HUES64 (cell line): ENCODE measurements at regions not wholly inside any gene's neighbourhood (a gene's known extent, or its start where the extent isn't known, plus 50 kb on each side); places are given as distances from the start of the nearest gene placed in this dataset.

Experiments
- H3K27ac ChIP-seq: 2 replicates; pipeline ENCODE4 v1.7.0; 2013; ENCODE audit warnings: low read depth, low read length, inconsistent platforms
- H3K27me3 ChIP-seq: 2 replicates; pipeline ENCODE4 v1.6.1; 2013; ENCODE audit warnings: mild to moderate bottlenecking, low read length; ENCODE audit not compliant: insufficient read depth
- H3K36me3 ChIP-seq: 2 replicates; pipeline ENCODE4 v1.6.1; 2013; ENCODE audit warnings: mild to moderate bottlenecking, low read length; ENCODE audit not compliant: insufficient read depth
- H3K4me1 ChIP-seq: 2 replicates; pipeline ENCODE4 v1.6.1; 2013; ENCODE audit warnings: mild to moderate bottlenecking, low read length, moderate library complexity; ENCODE audit not compliant: insufficient read depth
- H3K4me3 ChIP-seq: 2 replicates; pipeline ENCODE4 v1.5.1; 2013; ENCODE audit warnings: mild to moderate bottlenecking, low read length, moderate library complexity
- H3K9ac ChIP-seq: 2 replicates; pipeline ENCODE4 v1.6.1; 2013; ENCODE audit warnings: mild to moderate bottlenecking, low read depth, low read length
- H3K9me3 ChIP-seq: 2 replicates; pipeline ENCODE4 v1.6.1; 2013; ENCODE audit warnings: low read depth, low read length; ENCODE audit not compliant: insufficient read depth
- WGBS: fragments of 150-250, 120-280 bp; methylation state at CpG from one replicate; pipeline ENCODE4 v1.1.7; 2013; ENCODE audit warnings: missing lambda C conversion rate; 5-methylcytosine and 5-hydroxymethylcytosine counted together

- Histone ChIP-seq H3K36me3 (no peaks in the 10 kb centered on the region), H3K4me3 (no peak overlapping the region), H3K4me1 (no peaks in the 10 kb centered on the region), H3K9me3 (no peaks in the 10 kb centered on the region), H3K27me3 (no peaks in the 10 kb centered on the region), H3K27ac (no peak overlapping the region), H3K9ac (no peak overlapping the region)
- WGBS, result 89% methylated on average over 1 of the region's 2 CpGs
These were observed 106.5 kb upstream of the COX10 start for GRCh38 chr17:13962716-13963240.

- Histone ChIP-seq H3K36me3 (no peaks in the 10 kb centered on the region), H3K27me3 (no peaks in the 10 kb centered on the region), H3K9me3 (no peaks in the 10 kb centered on the region), H3K4me3 (no peak overlapping the region), H3K27ac (no peak overlapping the region), H3K4me1 (peaks cover 14% of the 10 kb centered on the region), H3K9ac (no peak overlapping the region)
- WGBS, result 95% methylated on average over 7 of the region's 7 CpGs
These were observed 101.9 kb upstream of the COX10 start for GRCh38 chr17:13967416-13967815.

GRCh38 chr17:13970531-13970930 lies 98.8 kb upstream of the COX10 start:
- H3K27me3 ChIP-seq, result no peaks in the 10 kb centered on the region
- H3K4me3 ChIP-seq, result no peak overlapping the region
- H3K9me3 ChIP-seq, result no peaks in the 10 kb centered on the region
- no peaks in the 10 kb centered on the region for H3K36me3 ChIP-seq
- peaks cover 14% of the 10 kb centered on the region for H3K4me1 ChIP-seq
- H3K27ac ChIP-seq, result no peak overlapping the region
- no peak overlapping the region for H3K9ac ChIP-seq
- 82% methylated on average over 5 of the region's 5 CpGs for WGBS

GRCh38 chr17:13973960-13974651 lies 95.2 kb upstream of the COX10 start:
- H3K9me3 ChIP-seq, result no peaks in the 10 kb centered on the region
- WGBS, result 70% methylated on average over 9 of the region's 9 CpGs
- H3K4me1 ChIP-seq, result peaks cover 25% of the 10 kb centered on the region

GRCh38 chr17:13977837-13978236 lies 91.5 kb upstream of the COX10 start:
- Histone ChIP-seq H3K4me1 (peaks cover 11% of the 10 kb centered on the region), H3K27ac (no peak overlapping the region), H3K9me3 (no peaks in the 10 kb centered on the region), H3K27me3 (no peaks in the 10 kb centered on the region), H3K4me3 (no peak overlapping the region), H3K36me3 (no peaks in the 10 kb centered on the region), H3K9ac (no peak overlapping the region)
- 98% methylated on average over 1 of the region's 1 CpG for WGBS

More at GRCh38 chr17:13973960-13974651, 95.2 kb upstream of the COX10 start:
- H3K27me3 ChIP-seq, result no peaks in the 10 kb centered on the region
- no peak overlapping the region for H3K9ac ChIP-seq
- no peak overlapping the region for H3K27ac ChIP-seq
- H3K36me3 ChIP-seq, result no peaks in the 10 kb centered on the region
- no peak overlapping the region for H3K4me3 ChIP-seq

GRCh38 chr17:13978478-13978877 lies 90.8 kb upstream of the COX10 start:
- no peaks in the 10 kb centered on the region for H3K27me3 ChIP-seq
- H3K9me3 ChIP-seq, result no peaks in the 10 kb centered on the region
- H3K36me3 ChIP-seq, result no peaks in the 10 kb centered on the region
- no peak overlapping the region for H3K9ac ChIP-seq
- H3K27ac ChIP-seq, result no peak overlapping the region; the same call in 1 of the 2 replicates
- no CpG with 5 or more reads among the region's 1 CpG for WGBS
- H3K4me3 ChIP-seq, result no peak overlapping the region
- peaks cover 11% of the 10 kb centered on the region for H3K4me1 ChIP-seq

GRCh38 chr17:13981881-13982280 lies 87.4 kb upstream of the COX10 start:
- peaks cover 11% of the 10 kb centered on the region for H3K4me1 ChIP-seq
- H3K4me3 ChIP-seq, result no peak overlapping the region
- 64% methylated on average over 3 of the region's 3 CpGs for WGBS
- no peak overlapping the region for H3K27ac ChIP-seq
- H3K27me3 ChIP-seq, result no peaks in the 10 kb centered on the region
- H3K36me3 ChIP-seq, result no peaks in the 10 kb centered on the region
- H3K9me3 ChIP-seq, result no peaks in the 10 kb centered on the region
- no peak overlapping the region for H3K9ac ChIP-seq

- no peaks in the 10 kb centered on the region for H3K9me3 ChIP-seq
- no peak overlapping the region for H3K27ac ChIP-seq
- no peak overlapping the region for H3K4me3 ChIP-seq
- no peak overlapping the region for H3K9ac ChIP-seq
- H3K4me1 ChIP-seq, result no peaks in the 10 kb centered on the region
- 93% methylated on average over 6 of the region's 6 CpGs for WGBS
- H3K27me3 ChIP-seq, result no peaks in the 10 kb centered on the region
- no peaks in the 10 kb centered on the region for H3K36me3 ChIP-seq
These were observed 84.3 kb upstream of the COX10 start for GRCh38 chr17:13984956-13985355.

GRCh38 chr17:13986855-13987254 lies 82.4 kb upstream of the COX10 start:
- no peaks in the 10 kb centered on the region for H3K36me3 ChIP-seq
- H3K4me1 ChIP-seq, result no peaks in the 10 kb centered on the region
- H3K9me3 ChIP-seq, result no peaks in the 10 kb centered on the region
- no peak overlapping the region for H3K4me3 ChIP-seq
- 92% methylated on average over 4 of the region's 4 CpGs for WGBS
- no peaks in the 10 kb centered on the region for H3K27me3 ChIP-seq
- no peak overlapping the region for H3K27ac ChIP-seq
- H3K9ac ChIP-seq, result no peak overlapping the region

GRCh38 chr17:13989138-13989537 lies 80.2 kb upstream of the COX10 start:
- 92% methylated on average over 4 of the region's 4 CpGs for WGBS
- Histone ChIP-seq H3K36me3 (no peaks in the 10 kb centered on the region), H3K9ac (no peak overlapping the region), H3K27me3 (no peaks in the 10 kb centered on the region), H3K4me1 (no peaks in the 10 kb centered on the region), H3K9me3 (no peaks in the 10 kb centered on the region), H3K27ac (no peak overlapping the region), H3K4me3 (no peak overlapping the region)

GRCh38 chr17:13993106-13993505 lies 76.2 kb upstream of the COX10 start:
- Histone ChIP-seq H3K4me3 (no peak overlapping the region), H3K9ac (no peak overlapping the region), H3K4me1 (no peaks in the 10 kb centered on the region), H3K36me3 (no peaks in the 10 kb centered on the region), H3K27ac (no peak overlapping the region), H3K27me3 (no peaks in the 10 kb centered on the region), H3K9me3 (no peaks in the 10 kb centered on the region)
- WGBS, result 92% methylated on average over 5 of the region's 6 CpGs

- Histone ChIP-seq H3K27me3 (no peaks in the 10 kb centered on the region), H3K9ac (no peak overlapping the region), H3K36me3 (no peaks in the 10 kb centered on the region), H3K9me3 (no peaks in the 10 kb centered on the region), H3K4me3 (no peak overlapping the region), H3K4me1 (no peaks in the 10 kb centered on the region), H3K27ac (no peak overlapping the region)
- 96% methylated on average over 6 of the region's 6 CpGs for WGBS
These were observed 75.3 kb upstream of the COX10 start for GRCh38 chr17:13994050-13994449.
